HCT116 (cell line): ENCODE measurements at regions not wholly inside any gene's neighbourhood (a gene's known extent, or its start where the extent isn't known, plus 50 kb on each side); places are given as distances from the start of the nearest gene placed in this dataset.

Source experiments
- ATAC-seq: fragments of 200-7000 bp; cut with Tn5 transposase; 2 replicates; pipeline ENCODE4 v1.9.1; 2020; ENCODE audit warnings: mild to moderate bottlenecking, moderate library complexity
- BruUV-seq: library from RNA; stranded (reverse); fragments of 400-500 nt; replicated peaks from 2 replicates; lab custom pipeline; 2021; lab: Mats Ljungman, UMichigan
- CTCF ChIA-PET: fragments of 300-600 bp; sonication (Branson Sonifier 250); formaldehyde crosslinking; loops from one replicate; lab custom pipeline; 2021; ENCODE audit warnings: antibody characterized with exemption; lab: Charles Lee
- POLR2A ChIA-PET: fragments of 300-600, 350-600 bp; sonication (Branson Sonifier 250); formaldehyde crosslinking; loops from one replicate; lab custom pipeline; 2021; ENCODE audit warnings: antibody characterized with exemption; lab: Charles Lee
- RAD21 ChIA-PET, 2 experiments: fragments of 300-600 bp; sonication (Branson Sonifier 250); formaldehyde crosslinking; loops; one replicate each; lab custom pipeline; 2023; ENCODE audit warnings: low total read pairs in 2 of 2; ENCODE audit not compliant: uncharacterized antibody in 2 of 2, unreplicated experiment in 2 of 2, low non-redundant PET in 1 of 2; lab: Charles Lee
- DNase-seq: peaks from one replicate; pipeline ENCODE4 v3.0.0-alpha.2; 2010; ENCODE audit warnings: low read depth, low spot score
- H2AFZ ChIP-seq: fragments of 200-600 bp; shearing (Covaris generic), sonication (generic); 2 replicates; pipeline ENCODE4 v1.6.1; 2017; ENCODE audit warnings: low read depth, mixed run types, mixed read lengths, antibody characterized with exemption, low read length; ENCODE audit not compliant: poor library complexity, severe bottlenecking
- H3K27ac ChIP-seq: 2 replicates; pipeline ENCODE4 v1.5.1; 2012; ENCODE audit warnings: low read depth, low read length
- H3K27me3 ChIP-seq: fragments of 200-600 bp; sonication (generic); 2 replicates; pipeline ENCODE4 v1.6.1; 2016; ENCODE audit warnings: mixed run types, low read length, mixed read lengths; ENCODE audit not compliant: insufficient read depth
- H3K36me3 ChIP-seq, 2 experiments: fragments of 200-500 bp in 1 of 2; fragments of 200-600 bp in 1 of 2; sonication (Bioruptor generic) in 1 of 2; sonication (generic) in 1 of 2; 2 replicates each; pipeline versions ENCODE4 v1.5.1 to v1.6.1; 2014 to 2016; ENCODE audit warnings: low read length in 2 of 2, inconsistent platforms in 1 of 2, mixed read lengths in 1 of 2, mixed run types in 1 of 2; ENCODE audit not compliant: insufficient read depth in 2 of 2, control insufficient read depth in 1 of 2
- H3K4me1 ChIP-seq, 2 experiments: fragments of 200-600 bp in 1 of 2; sonication (generic) in 1 of 2; 2 replicates each; pipeline versions ENCODE4 v1.5.1 to v1.6.1; 2012 to 2017; ENCODE audit warnings: low read length in 2 of 2, inconsistent platforms in 1 of 2, mild to moderate bottlenecking in 1 of 2, mixed read lengths in 1 of 2, mixed run types in 1 of 2, moderate library complexity in 1 of 2; ENCODE audit not compliant: insufficient read depth in 2 of 2, control insufficient read depth in 1 of 2
- H3K4me2 ChIP-seq: fragments of 200-600 bp; sonication (generic); 2 replicates; pipeline ENCODE4 v1.6.1; 2017; ENCODE audit warnings: mixed run types, low read length, mixed read lengths
- H3K4me3 ChIP-seq, 2 experiments: fragments of 200-600 bp in 1 of 2; sonication (generic) in 1 of 2; replicated peaks in 1 of 2; 2 replicates each; pipeline ENCODE4 v1.5.1; 2011 to 2016; ENCODE audit warnings: low read length in 2 of 2, control low read depth in 1 of 2, low read depth in 1 of 2, mild to moderate bottlenecking in 1 of 2, mixed read lengths in 1 of 2, mixed run types in 1 of 2
- H3K79me2 ChIP-seq: fragments of 200-600 bp; sonication (generic); 2 replicates; pipeline ENCODE4 v1.6.1; 2017; ENCODE audit warnings: mild to moderate bottlenecking, mixed run types, low read length, moderate library complexity, mixed read lengths; ENCODE audit not compliant: insufficient read depth
- H3K9ac ChIP-seq: fragments of 200-600 bp; sonication (generic); 2 replicates; pipeline ENCODE4 v1.6.1; 2016; ENCODE audit warnings: low read length, mixed read lengths
- H3K9me2 ChIP-seq: fragments of 200-600 bp; sonication (generic), shearing (Covaris generic); 2 replicates; pipeline ENCODE4 v1.6.1; 2017; ENCODE audit warnings: mixed run types, mild to moderate bottlenecking, moderate library complexity; ENCODE audit not compliant: insufficient read depth
- H3K9me3 ChIP-seq, 2 experiments: fragments of 200-500 bp in 1 of 2; fragments of 200-600 bp in 1 of 2; sonication (Bioruptor generic) in 1 of 2; sonication (generic) in 1 of 2; 2 replicates each; pipeline ENCODE4 v1.6.1; 2014 to 2017; ENCODE audit warnings: low read length in 2 of 2, mixed read lengths in 2 of 2, inconsistent platforms in 1 of 2, low read depth in 1 of 2, mild to moderate bottlenecking in 1 of 2, mixed run types in 1 of 2, moderate library complexity in 1 of 2; ENCODE audit not compliant: control insufficient read depth in 1 of 2, insufficient read depth in 1 of 2
- H4K20me1 ChIP-seq: fragments of 200-600 bp; sonication (generic), shearing (Covaris generic); 2 replicates; pipeline ENCODE4 v1.6.1; 2017; ENCODE audit warnings: mixed run types, mild to moderate bottlenecking, moderate library complexity; ENCODE audit not compliant: insufficient read depth
- ELF1 ChIP-seq: IDR thresholded peaks from 2 replicates; pipeline ENCODE4 v1.6.1; 2012; ENCODE audit warnings: low read depth, borderline replicate concordance
- EZH2 ChIP-seq: fragments of 200-600 bp; sonication (generic); IDR thresholded peaks from 2 replicates; pipeline ENCODE4 v1.6.1; 2017; ENCODE audit warnings: antibody characterized with exemption, mixed run types
- EZH2phosphoT487 ChIP-seq: fragments of 200-600 bp; IDR thresholded peaks from 2 replicates; pipeline ENCODE4 v1.6.1; 2018; ENCODE audit warnings: antibody characterized with exemption, borderline replicate concordance
- TCF7L2 ChIP-seq: IDR thresholded peaks from 2 replicates; pipeline ENCODE4 v1.7.0; 2011; ENCODE audit warnings: borderline replicate concordance, inconsistent platforms; ENCODE audit not compliant: insufficient read depth, insufficient read length; ENCODE audit errors: extremely low read depth
- ZBTB33 ChIP-seq: IDR thresholded peaks from 2 replicates; pipeline ENCODE4 v1.6.1; 2011; ENCODE audit warnings: mild to moderate bottlenecking, low read length, moderate library complexity; ENCODE audit not compliant: insufficient replicate concordance; ENCODE audit errors: extremely low read depth
- ZFX ChIP-seq: fragments of 450-650 bp; IDR thresholded peaks from 2 replicates; pipeline ENCODE4 v1.6.1; 2017
- intact Hi-C: fragments of 100-400 bp; cut with micrococcal nuclease; formaldehyde crosslinking; loops from 2 replicates; pipeline ENCODE4 v1.10.0; 2022

- H3K79me2 ChIP-seq = no peaks in the 10 kb centered on the region
- no TSS peak for BruUV-seq
- no peaks in the 10 kb centered on the region for H3K36me3 ChIP-seq
- H2AFZ ChIP-seq = no peak overlapping the region
- RAD21 ChIA-PET = no interaction called here
- no peak for TF ChIP-seq ZFX
- TF ChIP-seq ELF1 = no peak
- no peak for TF ChIP-seq EZH2
- TF ChIP-seq EZH2phosphoT487 = no peak
- TF ChIP-seq, all 23 proteins: peak for 0
- Histone ChIP-seq H3K4me2 (no peak overlapping the region), H3K27ac (no peak overlapping the region), H3K27me3 (no peaks in the 10 kb centered on the region), H3K4me3 (no peak overlapping the region), H3K4me1 (no peaks in the 10 kb centered on the region), H4K20me1 (no peaks in the 10 kb centered on the region), H3K9ac (no peak overlapping the region), H3K9me2 (no peaks in the 10 kb centered on the region), H3K9me3 (peaks cover 3 to 15% of the 10 kb centered on the region in 2 experiments; a peak in 2 of 4 replicates)
- ChIA-PET CTCF (no interaction called here), POLR2A (no interaction called here)
- intact Hi-C loops = no loop called here
- DNase-seq = no peak
- ATAC-seq = no peak
Measured at GRCh38 chr10:56604624-56605023, 243.6 kb upstream of the ZWINT start.

- RAD21 ChIA-PET = no interaction called here
Measured at GRCh38 chr10:56599201-56599600, 238.1 kb upstream of the ZWINT start.

More at GRCh38 chr10:56599201-56599600, 238.1 kb upstream of the ZWINT start:
- H3K27me3 ChIP-seq = no peaks in the 10 kb centered on the region
- no peak overlapping the region for H3K4me2 ChIP-seq
- H3K9me2 ChIP-seq = no peaks in the 10 kb centered on the region
- POLR2A ChIA-PET = no interaction called here
- TF ChIP-seq ZBTB33 (no peak), ZFX (no peak), TCF7L2 (no peak)
- intact Hi-C loops = no loop called here
- peaks cover 9 to 11% of the 10 kb centered on the region in 2 experiments; a peak in 2 of 4 replicates for H3K9me3 ChIP-seq
- no peak overlapping the region for H3K4me3 ChIP-seq
- no peaks in the 10 kb centered on the region for H3K79me2 ChIP-seq
- no peak for ATAC-seq
- no peaks in the 10 kb centered on the region for H4K20me1 ChIP-seq
- H2AFZ ChIP-seq = no peak overlapping the region
- CTCF ChIA-PET = no interaction called here
- DNase-seq = no peak
- H3K27ac ChIP-seq = no peak overlapping the region
- H3K9ac ChIP-seq = no peak overlapping the region
- BruUV-seq = no TSS peak
- no peaks in the 10 kb centered on the region for H3K36me3 ChIP-seq
- H3K4me1 ChIP-seq = no peaks in the 10 kb centered on the region
